GM13977 (cell line): ENCODE measurements at regions not wholly inside any gene's neighbourhood (a gene's known extent, or its start where the extent isn't known, plus 50 kb on each side); places are given as distances from the start of the nearest gene placed in this dataset.
A peak's percentile ranks its signal among the peaks of the same experiment; 100 is the strongest.

Experiments
- DNase-seq: peaks from one replicate; pipeline ENCODE4 v3.0.0; 2012; ENCODE audit warnings: low spot score
- in situ Hi-C: fragments of 300-500 bp; cut with MboI; formaldehyde crosslinking; loops from one replicate; pipeline ENCODE4 v1.12.0; 2022; ENCODE audit warnings: low sequenced_read_pairs, low pct_unique_long_range_greater_than_20kb, mixed read lengths, inconsistent platforms; ENCODE audit not compliant: unreplicated experiment
- TF ChIP-seq, protein P1 (sequence below): IDR thresholded peaks from 2 replicates; pipeline ENCODE4 v1.5.1; 2012; ENCODE audit warnings: mild to moderate bottlenecking, control low read depth; ENCODE audit not compliant: insufficient read depth; ENCODE audit errors: extremely low read depth, missing control alignments

- in situ Hi-C loops, result loop anchor here (25.0 kb wide), 1 partner anchor 197 kb away; no protein-coding TSS in a partner anchor
- TF ChIP-seq, protein P1, sequence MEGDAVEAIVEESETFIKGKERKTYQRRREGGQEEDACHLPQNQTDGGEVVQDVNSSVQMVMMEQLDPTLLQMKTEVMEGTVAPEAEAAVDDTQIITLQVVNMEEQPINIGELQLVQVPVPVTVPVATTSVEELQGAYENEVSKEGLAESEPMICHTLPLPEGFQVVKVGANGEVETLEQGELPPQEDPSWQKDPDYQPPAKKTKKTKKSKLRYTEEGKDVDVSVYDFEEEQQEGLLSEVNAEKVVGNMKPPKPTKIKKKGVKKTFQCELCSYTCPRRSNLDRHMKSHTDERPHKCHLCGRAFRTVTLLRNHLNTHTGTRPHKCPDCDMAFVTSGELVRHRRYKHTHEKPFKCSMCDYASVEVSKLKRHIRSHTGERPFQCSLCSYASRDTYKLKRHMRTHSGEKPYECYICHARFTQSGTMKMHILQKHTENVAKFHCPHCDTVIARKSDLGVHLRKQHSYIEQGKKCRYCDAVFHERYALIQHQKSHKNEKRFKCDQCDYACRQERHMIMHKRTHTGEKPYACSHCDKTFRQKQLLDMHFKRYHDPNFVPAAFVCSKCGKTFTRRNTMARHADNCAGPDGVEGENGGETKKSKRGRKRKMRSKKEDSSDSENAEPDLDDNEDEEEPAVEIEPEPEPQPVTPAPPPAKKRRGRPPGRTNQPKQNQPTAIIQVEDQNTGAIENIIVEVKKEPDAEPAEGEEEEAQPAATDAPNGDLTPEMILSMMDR, result no peak
- no peak for DNase-seq
Observed at GRCh38 chr4:121464854-121465253, 84.0 kb upstream of the QRFPR start.

DNA sequence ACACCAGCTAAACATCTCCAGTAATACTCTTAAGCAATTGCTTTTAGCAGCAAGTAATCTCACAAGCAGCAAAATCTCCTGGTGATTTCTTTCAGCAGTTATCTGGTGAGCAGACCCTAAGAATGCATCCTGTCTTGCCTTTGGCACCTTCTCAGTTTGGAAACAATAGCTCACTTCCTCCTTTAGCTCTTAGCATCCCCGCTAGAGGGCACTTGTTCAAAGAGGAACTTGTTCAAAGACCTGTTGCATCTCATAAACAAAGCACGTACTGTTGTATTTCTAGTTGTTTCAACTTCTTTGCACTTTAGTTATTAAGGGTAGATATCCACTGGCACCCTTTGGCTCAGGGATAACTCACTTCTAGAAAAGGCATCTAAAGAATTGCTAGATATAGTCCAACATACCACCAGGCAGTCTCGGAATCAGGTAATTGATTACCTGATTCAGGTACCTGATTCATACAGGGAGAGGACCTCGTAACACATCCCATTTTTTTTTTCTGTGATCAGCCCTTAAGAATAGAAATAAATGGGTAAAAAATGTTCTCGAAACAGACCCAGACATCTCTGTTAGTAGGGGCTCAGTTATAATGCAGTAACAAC lies 81.9 kb upstream of the QRFPR start:
- DNase-seq, result peak; percentile 15
- TF ChIP-seq, protein P1, result peak; percentile 86
- in situ Hi-C loops, result loop anchor here (25.0 kb wide), 1 partner anchor 200 kb away; no protein-coding TSS in a partner anchor

DNA sequence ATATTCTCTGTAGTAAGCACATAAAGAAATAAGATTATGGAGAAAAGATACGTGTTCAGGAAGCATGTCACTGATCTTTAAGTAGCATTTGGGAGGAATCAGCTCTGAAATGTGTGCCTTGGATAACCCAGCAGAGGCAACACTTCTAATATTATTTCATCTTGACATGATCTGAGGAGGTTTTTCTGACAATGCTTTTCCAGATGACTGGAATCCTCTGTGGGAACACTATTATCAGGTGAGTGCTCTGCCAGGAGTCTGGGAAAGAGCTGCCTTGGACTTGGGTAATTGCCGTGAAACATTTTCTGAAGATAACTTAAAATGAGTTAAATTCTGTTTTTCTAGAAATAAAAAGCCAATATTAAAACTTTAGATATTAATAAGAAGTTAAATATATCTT lies 78.2 kb upstream of the QRFPR start:
- in situ Hi-C loops, result loop anchor here (25.0 kb wide), 1 partner anchor 203 kb away; no protein-coding TSS in a partner anchor
- no peak for DNase-seq
- TF ChIP-seq, protein P1, result no peak

- no peak for DNase-seq
- in situ Hi-C loops, result loop anchor here (25.0 kb wide), 1 partner anchor 205 kb away; no protein-coding TSS in a partner anchor
- TF ChIP-seq, protein P1, result no peak
Observed at GRCh38 chr4:121457278-121457875, 76.6 kb upstream of the QRFPR start.

DNA sequence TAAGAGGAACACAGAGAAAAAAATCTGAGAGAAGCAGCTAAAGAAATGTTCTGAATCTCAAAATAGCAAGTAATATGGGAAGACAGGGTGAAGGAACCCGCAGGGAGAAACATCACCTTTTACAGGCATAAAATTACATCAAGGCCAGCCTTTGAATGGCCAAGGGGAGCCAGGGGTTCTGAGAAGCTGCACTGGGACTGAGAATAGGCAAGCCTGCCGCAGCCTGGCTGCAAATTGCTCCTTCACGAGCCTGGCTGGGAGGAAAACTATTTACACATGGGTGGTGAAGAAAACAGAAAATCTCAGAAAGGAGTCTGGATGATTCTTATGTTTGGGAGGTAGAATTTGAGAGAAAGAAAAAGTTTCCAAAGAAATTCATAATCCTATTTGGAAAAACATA lies 74.5 kb upstream of the QRFPR start:
- DNase-seq, result no peak
- in situ Hi-C loops, result loop anchor here (25.0 kb wide), 1 partner anchor 207 kb away; no protein-coding TSS in a partner anchor
- TF ChIP-seq, protein P1, result no peak

DNA sequence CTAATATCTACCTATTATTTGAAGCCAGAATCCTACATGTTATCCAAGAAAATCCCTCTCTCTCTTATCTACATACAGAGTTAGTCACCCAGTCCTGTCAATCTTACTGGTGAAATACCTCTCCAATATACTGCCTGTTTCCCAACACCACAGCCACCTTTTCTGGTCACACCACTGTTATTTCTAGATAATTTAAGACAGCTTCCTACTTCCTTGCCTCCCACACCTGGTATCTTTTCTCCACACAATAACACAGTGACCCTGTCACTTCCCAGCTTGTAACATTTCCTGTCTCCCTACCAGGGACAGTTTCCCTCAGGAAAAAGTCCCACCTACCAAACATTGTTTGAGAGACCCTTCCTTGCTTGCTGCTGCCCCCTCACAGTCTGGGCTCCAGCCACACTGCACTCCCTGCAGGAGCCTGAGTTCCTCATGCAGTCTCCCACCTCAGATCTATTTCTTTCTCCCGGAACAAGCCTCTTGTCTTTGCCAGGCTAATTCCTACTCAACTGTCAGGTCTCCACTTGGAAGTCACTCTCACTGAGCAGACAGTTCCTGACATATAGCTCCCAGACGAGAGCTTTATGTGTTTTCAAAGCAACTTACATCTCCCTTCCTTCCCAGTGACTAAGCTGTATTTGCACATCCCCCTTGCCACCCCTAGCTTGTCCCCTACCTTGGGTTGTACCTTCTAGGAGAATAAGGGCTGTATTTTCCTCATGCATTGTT lies 73.6 kb upstream of the QRFPR start:
- DNase-seq, result no peak
- TF ChIP-seq, protein P1, result no peak
- in situ Hi-C loops, result loop anchor here (25.0 kb wide), 1 partner anchor 208 kb away; no protein-coding TSS in a partner anchor
